ENCODE measurements at regions not wholly inside any gene's neighbourhood (a gene's known extent, or its start where the extent isn't known, plus 50 kb on each side); places are given as distances from the start of the nearest gene placed in this dataset.

DNA sequence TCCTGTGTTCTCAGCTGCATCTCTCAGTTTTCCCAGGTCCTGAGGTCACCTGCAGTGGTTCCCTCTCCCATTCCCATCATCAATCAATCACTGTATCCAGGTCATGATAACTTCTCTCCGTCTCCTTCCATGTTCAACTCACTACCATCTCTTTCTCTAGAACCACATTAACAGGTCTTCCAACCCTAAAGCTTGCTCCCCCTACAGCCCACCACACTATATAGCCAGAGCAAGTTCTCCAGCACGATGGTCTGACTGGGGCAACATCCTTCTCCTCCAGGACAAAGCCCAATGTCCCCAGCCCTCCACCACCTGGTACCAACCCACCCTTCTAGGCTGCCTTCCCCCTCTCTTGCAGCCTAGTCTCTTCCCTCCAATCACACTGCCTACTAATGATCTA lies 241.6 kb downstream of the CDK5RAP2 start:
- H3K27me3 ChIP-seq (ENCODE audit: control insufficient read depth, insufficient read depth, low read length), result no peaks in the 10 kb centered on the region
- TF ChIP-seq, protein P1, sequence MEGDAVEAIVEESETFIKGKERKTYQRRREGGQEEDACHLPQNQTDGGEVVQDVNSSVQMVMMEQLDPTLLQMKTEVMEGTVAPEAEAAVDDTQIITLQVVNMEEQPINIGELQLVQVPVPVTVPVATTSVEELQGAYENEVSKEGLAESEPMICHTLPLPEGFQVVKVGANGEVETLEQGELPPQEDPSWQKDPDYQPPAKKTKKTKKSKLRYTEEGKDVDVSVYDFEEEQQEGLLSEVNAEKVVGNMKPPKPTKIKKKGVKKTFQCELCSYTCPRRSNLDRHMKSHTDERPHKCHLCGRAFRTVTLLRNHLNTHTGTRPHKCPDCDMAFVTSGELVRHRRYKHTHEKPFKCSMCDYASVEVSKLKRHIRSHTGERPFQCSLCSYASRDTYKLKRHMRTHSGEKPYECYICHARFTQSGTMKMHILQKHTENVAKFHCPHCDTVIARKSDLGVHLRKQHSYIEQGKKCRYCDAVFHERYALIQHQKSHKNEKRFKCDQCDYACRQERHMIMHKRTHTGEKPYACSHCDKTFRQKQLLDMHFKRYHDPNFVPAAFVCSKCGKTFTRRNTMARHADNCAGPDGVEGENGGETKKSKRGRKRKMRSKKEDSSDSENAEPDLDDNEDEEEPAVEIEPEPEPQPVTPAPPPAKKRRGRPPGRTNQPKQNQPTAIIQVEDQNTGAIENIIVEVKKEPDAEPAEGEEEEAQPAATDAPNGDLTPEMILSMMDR (IDR thresholded peaks at IDR 0.05; ENCODE audit: low read depth, low read length), result no peak
- no peak for DNase-seq (ENCODE audit: low read depth, low spot score)
- H3K9me3 ChIP-seq (ENCODE audit: control insufficient read depth, insufficient read depth, low read length), result no peaks in the 10 kb centered on the region
- no peak overlapping the region for H3K27ac ChIP-seq (ENCODE audit: low read depth, low read length)
- POLR2A ChIA-PET, result no interaction called here
- no peak overlapping the region for H3K4me3 ChIP-seq (ENCODE audit: low read depth, low read length)
- CTCF ChIA-PET, result no interaction called here

DNA sequence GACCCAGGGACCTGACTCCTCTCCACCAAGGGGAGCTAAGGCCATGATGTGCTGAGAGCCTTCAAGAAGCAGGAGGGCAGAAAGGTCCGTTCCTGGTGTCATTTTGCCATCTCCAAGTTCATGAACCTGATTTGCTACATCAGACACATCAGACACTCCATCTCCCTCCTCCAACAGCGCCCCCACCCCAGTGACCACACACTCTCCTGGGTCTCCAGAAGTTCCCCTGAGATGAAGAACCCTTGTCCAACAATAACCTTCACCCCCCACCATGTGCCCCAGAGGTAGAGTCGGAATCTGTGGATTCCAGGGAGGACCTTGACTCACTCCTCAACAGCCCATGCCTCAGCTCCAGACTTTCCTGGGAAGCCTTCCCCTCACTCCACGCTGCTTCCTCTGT lies 242.8 kb downstream of the CDK5RAP2 start:
- no peak for DNase-seq (ENCODE audit: low read depth, low spot score)
- Histone ChIP-seq H3K9me3 (ENCODE audit: control insufficient read depth, insufficient read depth, low read length) (no peaks in the 10 kb centered on the region), H3K27ac (ENCODE audit: low read depth, low read length) (no peak overlapping the region), H3K4me3 (ENCODE audit: low read depth, low read length) (no peak overlapping the region), H3K27me3 (ENCODE audit: control insufficient read depth, insufficient read depth, low read length) (peaks cover 2% of the 10 kb centered on the region)
- ChIA-PET POLR2A (no interaction called here), CTCF (no interaction called here)
- TF ChIP-seq, protein P1 (IDR thresholded peaks at IDR 0.05; ENCODE audit: low read depth, low read length), result no peak

DNA sequence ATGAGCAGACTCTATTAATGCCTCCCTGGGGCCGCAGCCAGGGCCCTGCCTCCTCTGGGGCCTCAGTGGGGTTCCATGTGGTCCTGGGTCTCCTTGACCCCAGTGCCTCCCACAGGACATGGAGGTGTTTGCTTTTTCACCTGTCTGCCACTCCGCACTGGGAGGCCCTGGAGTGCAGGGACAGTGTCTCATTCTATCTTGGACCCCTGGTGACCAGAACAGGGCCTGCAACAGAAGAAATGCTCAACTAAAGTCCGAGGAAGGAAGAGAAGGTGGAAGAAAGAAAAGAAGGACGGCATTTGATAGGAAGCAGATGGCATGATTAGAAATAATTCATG lies 243.2 kb downstream of the CDK5RAP2 start:
- Histone ChIP-seq H3K9me3 (ENCODE audit: control insufficient read depth, insufficient read depth, low read length) (no peaks in the 10 kb centered on the region), H3K4me3 (ENCODE audit: low read depth, low read length) (no peak overlapping the region), H3K27me3 (ENCODE audit: control insufficient read depth, insufficient read depth, low read length) (peaks cover 2% of the 10 kb centered on the region), H3K27ac (ENCODE audit: low read depth, low read length) (no peak overlapping the region)
- ChIA-PET CTCF (no interaction called here), POLR2A (no interaction called here)
- DNase-seq (ENCODE audit: low read depth, low spot score), result no peak
- TF ChIP-seq, protein P1 (IDR thresholded peaks at IDR 0.05; ENCODE audit: low read depth, low read length), result no peak

DNA sequence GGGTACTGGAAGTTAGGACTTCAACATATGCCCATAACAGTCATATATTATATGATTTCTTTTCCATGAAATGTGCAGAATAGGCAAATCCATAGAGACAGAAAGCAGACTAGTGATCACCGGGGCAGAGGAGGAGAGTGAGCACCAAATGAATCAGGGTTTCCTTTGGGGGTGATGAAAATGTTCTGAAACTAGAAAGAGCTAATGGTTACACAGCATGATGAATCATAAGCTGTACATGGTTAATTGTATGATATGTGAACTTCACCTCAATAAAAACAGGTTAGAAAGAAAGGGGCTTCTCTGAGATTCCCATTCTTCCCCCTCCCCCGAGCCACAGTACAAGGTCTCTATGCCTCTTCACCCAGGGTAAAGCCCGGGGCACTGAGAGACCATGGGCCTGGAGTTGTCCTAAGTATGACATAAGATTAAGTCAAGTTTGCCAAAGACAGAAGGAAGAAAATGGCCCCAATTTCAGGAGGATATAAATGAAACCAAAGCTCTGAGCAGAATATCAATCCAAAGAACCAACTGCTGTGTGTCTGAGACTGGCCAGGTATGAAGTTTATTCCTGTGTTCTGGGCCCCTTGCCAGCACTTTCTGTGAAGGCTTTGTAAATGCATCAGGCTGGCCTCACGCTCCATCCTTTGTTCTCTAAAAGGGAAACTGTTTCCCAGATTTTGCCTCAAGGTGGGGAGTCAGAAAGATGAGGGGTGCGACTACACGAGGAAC lies 243.8 kb downstream of the CDK5RAP2 start:
- no peak for DNase-seq (ENCODE audit: low read depth, low spot score)
- CTCF ChIA-PET, result no interaction called here
- H3K27me3 ChIP-seq (ENCODE audit: control insufficient read depth, insufficient read depth, low read length), result peaks cover 3% of the 10 kb centered on the region
- TF ChIP-seq, protein P1 (IDR thresholded peaks at IDR 0.05; ENCODE audit: low read depth, low read length), result no peak
- no peaks in the 10 kb centered on the region for H3K9me3 ChIP-seq (ENCODE audit: control insufficient read depth, insufficient read depth, low read length)
- H3K27ac ChIP-seq (ENCODE audit: low read depth, low read length), result no peak overlapping the region
- POLR2A ChIA-PET, result no interaction called here
- no peak overlapping the region for H3K4me3 ChIP-seq (ENCODE audit: low read depth, low read length)

DNA sequence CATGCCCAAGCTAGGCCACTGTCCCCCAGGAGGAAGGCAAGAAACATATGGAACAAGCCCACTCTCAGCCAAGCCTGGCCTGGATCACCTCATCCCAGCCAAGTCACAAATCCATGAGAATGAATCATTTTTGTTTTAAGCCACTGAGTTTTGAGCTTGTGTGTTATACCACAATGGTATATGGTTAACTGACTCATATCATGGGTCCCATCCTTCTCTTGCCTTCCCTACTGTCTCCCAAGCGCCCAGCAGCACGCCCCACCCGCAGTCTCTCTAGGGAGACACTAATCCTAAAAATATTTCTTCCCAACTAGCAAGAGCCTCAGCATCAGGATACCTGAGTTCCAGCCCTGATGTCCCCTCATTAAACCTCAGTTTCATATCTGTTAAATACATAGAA lies 248.1 kb downstream of the CDK5RAP2 start:
- Histone ChIP-seq H3K27ac (ENCODE audit: low read depth, low read length) (no peak overlapping the region), H3K27me3 (ENCODE audit: control insufficient read depth, insufficient read depth, low read length) (peaks cover 6% of the 10 kb centered on the region), H3K4me3 (ENCODE audit: low read depth, low read length) (no peak overlapping the region), H3K9me3 (ENCODE audit: control insufficient read depth, insufficient read depth, low read length) (no peaks in the 10 kb centered on the region)
- no peak for DNase-seq (ENCODE audit: low read depth, low spot score)
- TF ChIP-seq, protein P1 (IDR thresholded peaks at IDR 0.05; ENCODE audit: low read depth, low read length), result no peak
- POLR2A ChIA-PET, result no interaction called here
- CTCF ChIA-PET, result no interaction called here

All from AG04450 (cell line).